ENCODE measurements at regions not wholly inside any gene's neighbourhood (a gene's known extent, or its start where the extent isn't known, plus 50 kb on each side); places are given as distances from the start of the nearest gene placed in this dataset.
"Not testable (repeated sequence)": the region's sequence is repeated elsewhere in the genome, so short reads cannot be mapped to it uniquely, and the experiment has no call there.

DNA sequence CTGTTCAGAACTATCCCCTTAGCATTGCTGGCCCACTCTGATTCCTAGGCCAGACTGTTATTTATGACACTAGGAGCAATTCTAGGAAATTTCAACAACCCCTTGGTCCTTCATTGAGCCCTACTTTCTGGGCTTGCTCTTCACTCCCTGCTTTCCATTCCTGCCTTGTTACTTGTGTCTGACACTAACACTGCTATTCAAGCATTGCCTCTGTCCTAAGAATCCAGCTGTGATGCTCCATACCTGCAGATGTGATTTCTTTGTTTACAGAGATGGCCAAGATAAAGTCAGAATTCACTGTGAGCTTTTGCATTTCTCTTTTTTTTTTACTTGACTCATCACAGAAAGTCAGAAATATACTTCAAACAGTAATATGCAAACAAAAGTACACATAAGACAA is 377.2 kb upstream of the GOT2 start:
- no peak for DNase-seq

DNA sequence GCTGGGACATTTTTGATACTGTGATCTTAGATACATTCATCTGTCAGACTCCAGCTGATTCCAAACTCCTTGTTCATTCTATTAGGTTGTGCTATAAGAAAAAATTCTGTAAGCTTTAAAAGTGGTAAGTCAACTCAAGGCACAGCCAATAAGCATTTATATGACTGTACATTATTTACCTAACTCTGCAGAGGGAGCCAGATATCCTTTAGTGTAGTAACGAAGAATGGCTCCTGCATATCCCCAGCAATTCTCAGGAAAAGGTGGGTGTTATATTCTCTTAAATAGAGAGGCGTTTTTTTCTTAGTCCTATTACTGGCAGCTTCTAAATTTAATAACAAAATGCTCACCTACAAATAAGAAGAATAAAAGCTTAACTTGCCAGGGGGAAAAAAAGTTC is 374.3 kb upstream of the GOT2 start:
- no peak for DNase-seq

DNA sequence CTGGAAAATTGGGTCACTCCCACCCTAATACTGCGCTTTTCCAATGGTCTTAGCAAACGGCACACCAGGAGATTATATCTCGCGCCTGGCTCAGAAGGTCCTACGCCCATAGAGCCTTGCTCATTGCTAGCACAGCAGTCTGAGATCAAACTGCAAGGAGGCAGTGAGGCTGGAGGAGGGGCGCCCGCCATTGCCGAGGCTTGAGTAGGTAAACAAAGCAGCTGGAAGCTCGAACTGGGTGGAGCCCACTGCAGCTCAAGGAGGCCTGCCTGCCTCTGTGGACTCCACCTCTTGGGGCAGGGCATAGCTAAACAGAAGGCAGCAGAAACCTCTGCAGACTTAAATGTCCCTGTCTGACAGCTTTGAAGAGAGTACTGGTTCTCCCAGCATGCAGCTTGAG is 362.6 kb upstream of the GOT2 start:
- DNase-seq = not testable (repeated sequence)

- no peak for DNase-seq
Observed at GRCh38 chr16:59090541-59090940, 356.4 kb upstream of the GOT2 start.

GRCh38 chr16:59088431-59088830 is 354.3 kb upstream of the GOT2 start:
- DNase-seq = no peak

DNA sequence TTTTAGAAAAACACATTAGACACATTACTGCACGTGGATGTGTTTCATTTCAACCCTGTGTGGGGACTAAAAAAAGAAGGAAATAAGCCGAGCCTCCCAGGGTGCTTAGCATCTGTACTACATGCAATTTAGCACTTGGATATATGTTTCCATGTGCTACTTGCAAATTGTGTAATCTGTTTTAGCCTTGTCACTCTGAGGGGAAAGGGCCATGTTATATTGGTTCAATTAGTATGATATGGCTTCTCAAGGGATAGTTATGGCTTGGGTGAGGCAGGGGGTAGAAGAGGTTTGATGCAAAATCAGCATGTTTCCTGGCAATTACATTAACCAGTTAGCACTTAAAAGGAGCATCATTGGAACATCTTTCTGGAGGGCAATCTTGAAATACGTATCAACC is 353.5 kb upstream of the GOT2 start:
- DNase-seq = no peak

- no peak for DNase-seq
Observed at GRCh38 chr16:59067205-59067604, 333.1 kb upstream of the GOT2 start.

DNA sequence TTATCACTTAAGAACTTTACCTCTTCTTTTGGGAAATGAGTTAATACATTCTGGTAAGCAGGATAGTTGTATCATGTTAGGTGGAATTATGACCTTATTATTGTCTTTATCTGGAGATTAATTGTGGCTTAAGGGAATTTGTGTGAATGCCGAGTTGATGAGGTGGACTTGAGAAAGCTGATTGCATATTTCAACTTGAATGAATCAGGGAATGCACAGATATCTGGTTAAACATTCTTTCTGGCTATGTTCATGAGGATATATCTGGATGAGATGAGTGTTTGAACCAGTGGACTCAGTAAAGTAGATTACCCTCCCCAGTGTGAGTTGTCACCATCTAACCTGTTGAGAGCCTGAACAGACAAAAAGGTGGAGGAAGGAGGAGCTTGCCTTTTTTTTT is 326.1 kb upstream of the GOT2 start:
- no peak for DNase-seq

DNA sequence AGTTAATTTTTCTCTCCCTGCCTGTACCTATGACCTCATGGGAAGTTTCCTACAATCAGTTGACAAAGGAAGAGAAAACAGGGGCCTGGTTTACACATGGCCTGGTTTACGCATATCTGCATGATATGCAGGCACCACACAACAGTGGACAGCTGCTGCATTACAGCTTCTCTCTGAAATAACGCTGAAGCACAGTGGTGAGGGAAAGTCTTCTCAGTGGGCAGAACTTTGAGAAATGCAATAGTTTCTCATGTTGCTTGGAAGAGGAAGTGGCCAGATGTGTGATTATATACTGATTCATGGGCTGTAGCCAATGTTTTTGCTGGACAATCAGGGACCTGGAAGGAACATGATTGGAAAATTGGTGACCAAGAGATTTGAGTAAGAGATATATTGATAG is 324.1 kb upstream of the GOT2 start:
- no peak for DNase-seq

GRCh38 chr16:59053911-59054310 is 319.8 kb upstream of the GOT2 start:
- no peak for DNase-seq

DNA sequence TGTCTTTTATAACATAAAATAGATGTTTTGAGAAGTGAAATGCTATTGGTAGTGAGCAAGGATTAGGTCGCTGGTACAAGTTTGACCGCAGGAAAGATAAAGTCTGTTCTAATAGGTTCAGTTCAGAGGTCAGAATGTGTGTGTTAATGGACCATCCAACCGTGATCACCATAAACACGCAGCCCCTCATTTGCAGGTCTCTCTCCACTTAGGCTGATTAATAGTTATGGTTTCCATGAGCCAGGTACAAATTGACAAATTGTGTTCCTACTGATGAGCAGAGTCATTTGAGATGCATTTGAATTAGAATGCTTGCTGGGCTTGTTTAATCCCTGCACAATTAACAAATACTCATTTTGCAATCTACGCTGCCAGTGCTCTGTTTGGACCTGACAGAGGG is 318.1 kb upstream of the GOT2 start:
- DNase-seq = no peak

DNA sequence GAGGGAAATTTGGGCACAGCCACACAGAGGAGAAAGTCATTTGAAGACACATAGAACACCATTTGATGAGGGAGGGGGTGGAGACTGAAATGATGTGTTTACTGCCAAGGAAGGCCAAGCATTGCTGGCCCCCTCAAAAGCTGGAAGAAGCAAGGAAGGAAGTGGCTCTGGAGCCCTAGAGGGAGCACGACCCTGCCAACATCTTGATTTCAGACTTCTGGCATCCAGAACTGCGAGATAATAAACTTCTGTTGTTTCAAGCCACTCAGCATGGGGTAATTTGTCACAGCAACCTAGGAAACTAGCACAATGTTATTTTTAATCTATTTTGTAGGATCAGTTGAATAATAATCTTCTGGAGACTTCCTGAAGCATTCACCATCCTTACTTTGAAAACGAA is 314.8 kb upstream of the GOT2 start:
- DNase-seq = no peak

GRCh38 chr16:59047114-59047513 is 313.0 kb upstream of the GOT2 start:
- DNase-seq = no peak

DNA sequence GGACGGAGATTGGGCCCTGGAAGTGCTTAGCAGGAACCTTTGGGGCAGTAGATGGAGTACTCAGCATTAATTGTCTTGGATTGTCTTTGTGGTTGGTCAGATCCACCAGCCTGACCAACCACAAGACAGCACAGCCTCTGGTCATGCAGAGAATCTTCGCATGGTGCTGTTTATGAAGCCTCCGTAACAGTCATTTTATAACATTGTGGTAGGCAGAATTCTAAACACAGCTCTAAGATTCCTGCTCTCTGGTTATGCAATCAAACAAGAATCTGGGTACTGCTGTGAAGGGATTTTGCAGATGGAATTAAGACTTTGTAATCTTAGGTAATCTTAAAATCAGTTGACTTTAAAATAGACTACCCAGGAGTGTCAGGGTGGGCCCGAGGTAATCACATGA is 312.2 kb upstream of the GOT2 start:
- no peak for DNase-seq

DNA sequence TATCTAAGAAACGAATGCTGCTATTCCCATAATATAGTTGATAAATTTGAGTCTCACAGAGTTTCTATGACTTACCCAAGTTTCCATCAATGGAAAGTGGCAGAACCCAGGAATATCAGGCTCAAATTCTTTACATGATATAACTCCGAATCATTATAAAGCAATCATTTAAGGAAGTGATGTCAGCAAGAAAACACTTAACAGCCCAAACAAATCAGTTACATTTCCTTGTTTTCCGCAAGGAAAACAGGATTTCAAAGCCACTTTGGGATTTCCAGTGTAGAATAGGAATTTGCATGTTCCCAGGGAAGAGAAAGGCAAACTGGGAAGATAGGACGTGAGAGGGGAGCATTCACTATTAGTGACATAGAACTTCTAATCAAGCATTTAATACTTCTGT is 311.4 kb upstream of the GOT2 start:
- DNase-seq = no peak

GRCh38 chr16:59044616-59045015 is 310.5 kb upstream of the GOT2 start:
- DNase-seq = no peak

DNA sequence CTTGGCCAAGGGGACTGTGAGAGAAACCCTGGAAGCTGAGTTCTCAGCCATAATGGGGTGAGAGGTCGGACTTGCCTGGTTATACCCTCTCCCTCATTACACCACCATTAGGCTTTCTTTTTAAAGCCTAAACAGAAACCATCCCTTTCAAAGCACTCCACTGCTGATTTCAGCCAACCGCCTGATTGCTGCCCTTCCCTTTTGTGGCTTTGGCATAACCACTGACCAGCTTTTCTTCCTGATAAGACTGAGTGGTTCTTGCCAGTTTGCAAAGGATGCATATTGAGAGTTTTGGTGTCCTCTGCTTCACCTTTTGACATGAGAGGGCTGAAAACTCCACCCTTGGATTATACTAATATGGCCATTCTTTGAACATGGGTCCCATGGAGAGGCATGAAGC is 308.2 kb upstream of the GOT2 start:
- DNase-seq = no peak

GRCh38 chr16:59039066-59039720 is 305.1 kb upstream of the GOT2 start:
- DNase-seq = no peak

- no peak for DNase-seq
Observed at GRCh38 chr16:59030923-59031485, 296.9 kb upstream of the GOT2 start.

- no peak for DNase-seq
Observed at GRCh38 chr16:59021751-59022150, 287.6 kb upstream of the GOT2 start.

DNA sequence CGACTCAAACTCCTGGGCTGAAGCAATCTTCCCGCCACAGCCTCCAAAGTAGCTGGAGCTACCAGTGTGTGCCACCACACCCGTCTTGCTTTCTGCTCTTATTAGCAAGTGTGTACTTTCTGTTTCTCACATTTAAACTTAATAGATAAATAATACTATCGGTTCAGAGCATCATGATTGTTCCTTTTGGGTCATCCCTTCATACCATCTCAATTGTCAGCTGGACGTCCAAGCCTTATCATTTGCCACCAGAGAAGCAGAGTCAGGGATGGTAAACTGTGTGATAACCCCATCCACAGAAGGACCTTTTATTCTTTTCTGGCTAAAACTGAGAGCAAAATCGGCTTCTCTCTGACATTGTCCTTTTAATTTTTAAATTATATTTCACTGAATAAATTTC is 279.8 kb upstream of the GOT2 start:
- DNase-seq = no peak

GRCh38 chr16:58999762-59000161 is 265.6 kb upstream of the GOT2 start:
- DNase-seq = no peak

GRCh38 chr16:58992755-58993154 is 258.6 kb upstream of the GOT2 start:
- DNase-seq = not testable (repeated sequence)

- DNase-seq = not testable (repeated sequence)
Observed at GRCh38 chr16:58983181-58983965, 249.3 kb upstream of the GOT2 start.

DNA sequence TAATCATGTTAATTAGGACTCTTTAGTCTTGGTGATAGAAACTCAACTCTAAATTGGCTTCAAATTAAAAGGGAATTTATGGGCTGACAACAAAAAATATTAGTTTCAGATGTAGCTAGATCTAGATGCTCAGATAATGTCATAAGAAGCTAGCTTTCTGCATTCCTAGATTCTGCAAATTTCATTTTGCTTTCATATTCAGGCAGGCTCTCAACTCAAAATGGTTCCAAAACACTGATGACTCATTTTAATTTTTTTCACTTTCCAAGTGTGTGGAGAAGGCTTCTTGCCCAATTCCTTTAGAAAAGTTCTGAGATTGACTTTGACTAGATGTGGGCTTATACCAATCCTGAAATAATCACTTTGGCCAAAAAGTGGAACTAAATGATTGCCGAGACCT is 236.7 kb upstream of the GOT2 start:
- DNase-seq = no peak
